HepG2 (cell line): ENCODE measurements at regions not wholly inside any gene's neighbourhood (a gene's known extent, or its start where the extent isn't known, plus 50 kb on each side); places are given as distances from the start of the nearest gene placed in this dataset.

Source experiments
- ATAC-seq: fragments of 200-7000 bp; cut with Tn5 transposase; 3 replicates; pipeline ENCODE4 v1.9.1; 2020; ENCODE audit warnings: mild to moderate bottlenecking, moderate library complexity
- BruUV-seq: library from RNA; stranded (reverse); fragments of 400-500 nt; replicated peaks from 2 replicates; lab custom pipeline; 2021; lab: Mats Ljungman, UMichigan
- CTCF ChIA-PET: fragments of 300-600 bp; formaldehyde crosslinking; extraction: SDS; loops from one replicate; lab custom pipeline; 2021; ENCODE audit warnings: low total read pairs, inconsistent platforms, low intra/inter-chr PET ratio; lab: Yijun Ruan, JAX
- POLR2A ChIA-PET: fragments of 350-600 bp; sonication (Branson Sonifier 250); formaldehyde crosslinking; loops from one replicate; lab custom pipeline; 2020; ENCODE audit warnings: antibody characterized with exemption, inconsistent platforms; lab: Yijun Ruan, JAX
- DNase-seq: peaks from one replicate; pipeline ENCODE4 v3.0.0-alpha.2; 2015; ENCODE audit warnings: low spot score
- FAIRE-seq: peaks from 3 replicates; lab custom pipeline; 2011; peaks lifted over from hg19 to GRCh38; lab: Jason Lieb, UNC
- H2AFZ ChIP-seq: one replicate; pipeline ENCODE4 v1.6.1; 2011; ENCODE audit warnings: low read length, inconsistent platforms
- H3K27ac ChIP-seq: fragments of 300-600 bp; 3 replicates; pipeline ENCODE4 v1.8.0; 2011; ENCODE audit warnings: mixed run types, mild to moderate bottlenecking, mixed read lengths, low read length, inconsistent platforms; ENCODE audit not compliant: insufficient read depth; ENCODE audit errors: extremely low read length
- H3K27me3 ChIP-seq, 2 experiments: fragments of 200-600 bp in 1 of 2; 2 replicates in 1 of 2; 3 replicates in 1 of 2; pipeline versions ENCODE4 v1.6.0 to v1.8.0; 2011; ENCODE audit warnings: low read length in 2 of 2, mild to moderate bottlenecking in 2 of 2, moderate library complexity in 2 of 2, inconsistent platforms in 1 of 2; ENCODE audit not compliant: insufficient read depth in 2 of 2, control insufficient read depth in 1 of 2
- H3K36me3 ChIP-seq, 2 experiments: fragments of 200-600 bp in 1 of 2; replicated peaks in 1 of 2; 2 replicates in 1 of 2; 3 replicates in 1 of 2; pipeline versions ENCODE4 v1.5.1 to v1.8.0; 2011; ENCODE audit warnings: low read length in 2 of 2, inconsistent platforms in 1 of 2; ENCODE audit not compliant: insufficient read depth in 2 of 2, control insufficient read depth in 1 of 2
- H3K4me1 ChIP-seq: 2 replicates; pipeline ENCODE4 v1.5.1; 2012; ENCODE audit warnings: low read length, inconsistent platforms; ENCODE audit not compliant: insufficient read depth
- H3K4me2 ChIP-seq: 2 replicates; pipeline ENCODE4 v1.6.0; 2011; ENCODE audit warnings: low read depth, low read length, inconsistent platforms
- H3K4me3 ChIP-seq, 3 experiments: fragments of 200-600 bp in 1 of 3; sonication (generic), shearing (Covaris generic) in 1 of 3; replicated peaks in 1 of 3; 2 replicates each; pipeline ENCODE4 v1.5.1; 2011 to 2016; ENCODE audit warnings: low read length in 3 of 3, inconsistent platforms in 2 of 3, low read depth in 2 of 3, mild to moderate bottlenecking in 2 of 3, control low read depth in 1 of 3, mixed read lengths in 1 of 3; ENCODE audit not compliant: insufficient read depth in 1 of 3
- H3K79me2 ChIP-seq: one replicate; pipeline ENCODE4 v1.6.1; 2011; ENCODE audit warnings: low read length, inconsistent platforms; ENCODE audit not compliant: insufficient read depth
- H3K9ac ChIP-seq: 2 replicates; pipeline ENCODE4 v1.6.0; 2011; ENCODE audit warnings: mild to moderate bottlenecking, low read depth, low read length, inconsistent platforms; ENCODE audit not compliant: insufficient read depth
- H3K9me3 ChIP-seq: 2 replicates; pipeline ENCODE4 v1.5.1; 2012; ENCODE audit warnings: mild to moderate bottlenecking, low read length
- H4K20me1 ChIP-seq: 2 replicates; pipeline ENCODE4 v1.6.0; 2011; ENCODE audit warnings: inconsistent platforms, mild to moderate bottlenecking, low read length, moderate library complexity; ENCODE audit not compliant: insufficient read depth
- MATR3 ChIP-seq: sonication (generic); formaldehyde crosslinking; IDR thresholded peaks from 2 replicates; pipeline ENCODE4 v1.4.0; 2020; ENCODE audit warnings: missing genetic modification reagents
- SMC3 ChIP-seq: IDR thresholded peaks from 2 replicates; pipeline ENCODE4 v1.6.1; 2011; ENCODE audit warnings: low read length, improper control_type of control experiment
- ZNF558 ChIP-seq: sonication (generic); formaldehyde crosslinking; IDR thresholded peaks from 2 replicates; pipeline ENCODE4 v1.9.0; 2022; ENCODE audit warnings: mild to moderate bottlenecking, missing genetic modification reagents, borderline replicate concordance
- ZNF768 ChIP-seq: sonication (generic); formaldehyde crosslinking; IDR thresholded peaks from 2 replicates; pipeline ENCODE4 v1.4.0; 2020; ENCODE audit warnings: missing genetic modification reagents
- WGBS: methylation state at CpG from one replicate; pipeline ENCODE4 v1.1.6; 2017; ENCODE audit warnings: low lambda C conversion rate; 5-methylcytosine and 5-hydroxymethylcytosine counted together
- in situ Hi-C: cut with HindIII; loops from 2 replicates; pipeline ENCODE4 v1.10.0; 2017; ENCODE audit warnings: low pct_unique_long_range_greater_than_20kb; ENCODE audit not compliant: extremely low pct_ligation_motif_present
- intact Hi-C: fragments of 100-400 bp; cut with micrococcal nuclease; formaldehyde crosslinking; loops from one replicate; pipeline ENCODE4 v1.10.0; 2022; ENCODE audit not compliant: unreplicated experiment
- TF ChIP-seq, protein P1 (sequence below): sonication (generic); formaldehyde crosslinking; IDR thresholded peaks from 2 replicates; pipeline ENCODE4 v1.4.0; 2020; ENCODE audit warnings: missing genetic modification reagents

DNA sequence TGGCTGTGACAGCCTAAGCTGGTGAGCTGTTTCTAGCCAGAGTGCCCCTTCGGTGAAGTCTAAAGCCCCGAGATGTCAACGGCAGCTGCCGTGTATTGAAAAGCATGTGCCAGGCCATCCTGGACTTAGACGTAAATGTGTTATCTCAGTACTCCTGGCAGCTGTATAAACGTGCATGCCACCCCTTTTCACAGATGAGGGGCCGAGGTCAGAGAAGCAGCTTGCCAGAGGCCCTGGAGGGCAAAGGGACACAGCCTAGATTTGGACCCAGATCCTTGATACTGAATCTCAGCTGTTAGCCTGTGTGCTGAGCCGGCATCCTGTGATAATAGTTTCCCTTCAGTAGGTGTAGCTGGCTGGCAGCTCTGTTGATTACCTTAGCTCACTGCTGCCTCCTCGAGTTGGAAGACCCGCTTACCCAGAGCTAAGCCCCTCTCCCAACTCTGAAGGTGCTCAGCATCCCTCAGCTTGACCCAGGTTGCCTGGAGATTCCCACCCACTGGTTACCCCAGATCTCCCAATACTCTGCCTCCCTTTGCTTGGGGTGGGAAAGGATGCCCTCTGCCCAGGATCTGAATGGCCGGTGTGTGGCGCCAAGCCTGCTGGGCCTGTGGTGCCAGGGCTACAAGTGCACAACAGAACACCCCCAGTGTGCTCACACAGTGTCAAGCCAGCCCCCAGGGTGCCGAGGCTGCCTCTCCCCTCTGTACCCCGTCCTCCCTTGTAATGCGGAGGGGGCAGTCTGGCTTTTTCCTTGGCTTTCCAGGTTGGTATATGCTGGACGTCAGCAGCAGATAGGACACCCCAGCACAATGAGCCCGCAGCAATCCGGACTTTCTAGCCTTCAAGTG, 59.8 kb upstream of the WNT7B start (continued):
- TF ChIP-seq, protein P1, sequence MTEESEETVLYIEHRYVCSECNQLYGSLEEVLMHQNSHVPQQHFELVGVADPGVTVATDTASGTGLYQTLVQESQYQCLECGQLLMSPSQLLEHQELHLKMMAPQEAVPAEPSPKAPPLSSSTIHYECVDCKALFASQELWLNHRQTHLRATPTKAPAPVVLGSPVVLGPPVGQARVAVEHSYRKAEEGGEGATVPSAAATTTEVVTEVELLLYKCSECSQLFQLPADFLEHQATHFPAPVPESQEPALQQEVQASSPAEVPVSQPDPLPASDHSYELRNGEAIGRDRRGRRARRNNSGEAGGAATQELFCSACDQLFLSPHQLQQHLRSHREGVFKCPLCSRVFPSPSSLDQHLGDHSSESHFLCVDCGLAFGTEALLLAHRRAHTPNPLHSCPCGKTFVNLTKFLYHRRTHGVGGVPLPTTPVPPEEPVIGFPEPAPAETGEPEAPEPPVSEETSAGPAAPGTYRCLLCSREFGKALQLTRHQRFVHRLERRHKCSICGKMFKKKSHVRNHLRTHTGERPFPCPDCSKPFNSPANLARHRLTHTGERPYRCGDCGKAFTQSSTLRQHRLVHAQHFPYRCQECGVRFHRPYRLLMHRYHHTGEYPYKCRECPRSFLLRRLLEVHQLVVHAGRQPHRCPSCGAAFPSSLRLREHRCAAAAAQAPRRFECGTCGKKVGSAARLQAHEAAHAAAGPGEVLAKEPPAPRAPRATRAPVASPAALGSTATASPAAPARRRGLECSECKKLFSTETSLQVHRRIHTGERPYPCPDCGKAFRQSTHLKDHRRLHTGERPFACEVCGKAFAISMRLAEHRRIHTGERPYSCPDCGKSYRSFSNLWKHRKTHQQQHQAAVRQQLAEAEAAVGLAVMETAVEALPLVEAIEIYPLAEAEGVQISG (CRISPR knock-in tag): 0 out of 2 replicates have a peak, but pooled peaks have one; percentile 31
- TF ChIP-seq ZNF558: no peak
- TF ChIP-seq SMC3: peak; percentile 68; the same call in 1 of the 2 replicates

- intact Hi-C loops: loop anchor here (5.0 kb wide), 1 partner anchor 41 kb away; no protein-coding TSS in a partner anchor
Observed at GRCh38 chr22:46038174-46038487, 61.2 kb upstream of the WNT7B start.

More at GRCh38 chr22:46038174-46038487, 61.2 kb upstream of the WNT7B start:
- H3K4me1 ChIP-seq: peaks cover 18% of the 10 kb centered on the region
- ATAC-seq (no peak), DNase-seq (no peak), FAIRE-seq (no peak)
- in situ Hi-C loops: loop anchor here (5.0 kb wide), 1 partner anchor 41 kb away; no protein-coding TSS in a partner anchor
- no peaks in the 10 kb centered on the region for H3K36me3 ChIP-seq
- H3K27me3 ChIP-seq: peaks cover 6 to 23% of the 10 kb centered on the region in 2 experiments; a peak in 4 of 5 replicates
- H2AFZ ChIP-seq: no peak overlapping the region
- POLR2A ChIA-PET: no interaction called here
- TF ChIP-seq MATR3 (CRISPR knock-in tag) (no peak), ZNF768 (CRISPR knock-in tag) (peak; percentile 73; the same call in 1 of the 2 replicates)
- no peak overlapping the region for H3K4me2 ChIP-seq
- H3K79me2 ChIP-seq: no peaks in the 10 kb centered on the region
- WGBS: 25% methylated on average over 2 of the region's 2 CpGs
- H3K9me3 ChIP-seq: no peaks in the 10 kb centered on the region
- H4K20me1 ChIP-seq: no peaks in the 10 kb centered on the region
- no TSS peak for BruUV-seq
- no peak overlapping the region for H3K4me3 ChIP-seq
- CTCF ChIA-PET: interaction anchor here (1.1 kb wide), 1 partner anchor 32 kb away, joined by 4 read pairs; no protein-coding TSS in a partner anchor
- H3K9ac ChIP-seq: no peak overlapping the region
- no peak overlapping the region for H3K27ac ChIP-seq
